ENCODE measurements at regions not wholly inside any gene's neighbourhood (a gene's known extent, or its start where the extent isn't known, plus 50 kb on each side); places are given as distances from the start of the nearest gene placed in this dataset.

- H3K27ac Mint-ChIP-seq: no peak overlapping the region
These were observed 290.3 kb upstream of the KLF12 start for GRCh38 chr13:74424455-74424854.

GRCh38 chr13:74423434-74423833 lies 289.2 kb upstream of the KLF12 start:
- Mint-ChIP-seq H3K27ac (no peak overlapping the region), H3K9me3 (no peaks in the 10 kb centered on the region), H3K4me1 (no peaks in the 10 kb centered on the region), H3K4me3 (no peak overlapping the region), H3K27me3 (no peaks in the 10 kb centered on the region), H3K36me3 (ENCODE audit: low read depth) (no peaks in the 10 kb centered on the region)
- no peak for DNase-seq
- intact Hi-C loops (cut with micrococcal nuclease): no loop called here

More at GRCh38 chr13:74424455-74424854, 290.3 kb upstream of the KLF12 start:
- intact Hi-C loops (cut with micrococcal nuclease): no loop called here
- Mint-ChIP-seq H3K27me3 (no peaks in the 10 kb centered on the region), H3K9me3 (no peaks in the 10 kb centered on the region), H3K4me1 (no peaks in the 10 kb centered on the region), H3K4me3 (no peak overlapping the region), H3K36me3 (ENCODE audit: low read depth) (no peaks in the 10 kb centered on the region)
- no peak for DNase-seq

GRCh38 chr13:74414458-74414857 lies 280.3 kb upstream of the KLF12 start:
- H3K27ac Mint-ChIP-seq: no peak overlapping the region
- no peaks in the 10 kb centered on the region for H3K27me3 Mint-ChIP-seq
- no peaks in the 10 kb centered on the region for H3K4me1 Mint-ChIP-seq
- intact Hi-C loops (cut with micrococcal nuclease): no loop called here
- DNase-seq: no peak
- H3K9me3 Mint-ChIP-seq: peaks cover 5% of the 10 kb centered on the region
- no peaks in the 10 kb centered on the region for H3K36me3 Mint-ChIP-seq (ENCODE audit: low read depth)
- no peak overlapping the region for H3K4me3 Mint-ChIP-seq

- no peak overlapping the region for H3K4me3 Mint-ChIP-seq
- intact Hi-C loops (cut with micrococcal nuclease): no loop called here
- no peaks in the 10 kb centered on the region for H3K4me1 Mint-ChIP-seq
- no peak for DNase-seq
- H3K36me3 Mint-ChIP-seq (ENCODE audit: low read depth): no peaks in the 10 kb centered on the region
- H3K27ac Mint-ChIP-seq: no peak overlapping the region
- H3K9me3 Mint-ChIP-seq: peaks cover 5% of the 10 kb centered on the region
- no peaks in the 10 kb centered on the region for H3K27me3 Mint-ChIP-seq
These were observed 279.3 kb upstream of the KLF12 start for GRCh38 chr13:74413482-74413881.

- peaks cover 5% of the 10 kb centered on the region for H3K9me3 Mint-ChIP-seq
- DNase-seq: no peak
- no peaks in the 10 kb centered on the region for H3K36me3 Mint-ChIP-seq (ENCODE audit: low read depth)
- intact Hi-C loops (cut with micrococcal nuclease): no loop called here
- no peak overlapping the region for H3K27ac Mint-ChIP-seq
- H3K27me3 Mint-ChIP-seq: no peaks in the 10 kb centered on the region
- no peak overlapping the region for H3K4me3 Mint-ChIP-seq
- no peaks in the 10 kb centered on the region for H3K4me1 Mint-ChIP-seq
These were observed 275.3 kb upstream of the KLF12 start for GRCh38 chr13:74409551-74409950.

- intact Hi-C loops (cut with micrococcal nuclease): no loop called here
- no peaks in the 10 kb centered on the region for H3K36me3 Mint-ChIP-seq (ENCODE audit: low read depth)
- no peaks in the 10 kb centered on the region for H3K27me3 Mint-ChIP-seq
- no peaks in the 10 kb centered on the region for H3K4me1 Mint-ChIP-seq
- no peak for DNase-seq
- H3K27ac Mint-ChIP-seq: no peak overlapping the region
- H3K9me3 Mint-ChIP-seq: peaks cover under 1% of the 10 kb centered on the region
- no peak overlapping the region for H3K4me3 Mint-ChIP-seq
These were observed 272.2 kb upstream of the KLF12 start for GRCh38 chr13:74406420-74406819.

GRCh38 chr13:74398599-74398998 lies 264.4 kb upstream of the KLF12 start:
- intact Hi-C loops (cut with micrococcal nuclease): no loop called here
- H3K4me1 Mint-ChIP-seq: no peaks in the 10 kb centered on the region
- DNase-seq: no peak
- H3K36me3 Mint-ChIP-seq (ENCODE audit: low read depth): no peaks in the 10 kb centered on the region
- H3K27me3 Mint-ChIP-seq: no peaks in the 10 kb centered on the region
- no peaks in the 10 kb centered on the region for H3K9me3 Mint-ChIP-seq
- H3K27ac Mint-ChIP-seq: no peak overlapping the region
- H3K4me3 Mint-ChIP-seq: no peak overlapping the region

- no peaks in the 10 kb centered on the region for H3K36me3 Mint-ChIP-seq (ENCODE audit: low read depth)
- intact Hi-C loops (cut with micrococcal nuclease): no loop called here
- H3K4me1 Mint-ChIP-seq: no peaks in the 10 kb centered on the region
- no peak overlapping the region for H3K4me3 Mint-ChIP-seq
- peaks cover 6% of the 10 kb centered on the region for H3K9me3 Mint-ChIP-seq
- no peak overlapping the region for H3K27ac Mint-ChIP-seq
- DNase-seq: no peak
- H3K27me3 Mint-ChIP-seq: peaks cover 2% of the 10 kb centered on the region
These were observed 254.9 kb upstream of the KLF12 start for GRCh38 chr13:74389056-74389455.

GRCh38 chr13:74388626-74389025 lies 254.4 kb upstream of the KLF12 start:
- intact Hi-C loops (cut with micrococcal nuclease): no loop called here
- Mint-ChIP-seq H3K4me1 (no peaks in the 10 kb centered on the region), H3K4me3 (no peak overlapping the region), H3K27ac (no peak overlapping the region), H3K9me3 (peaks cover 8% of the 10 kb centered on the region), H3K36me3 (ENCODE audit: low read depth) (no peaks in the 10 kb centered on the region), H3K27me3 (peaks cover 2% of the 10 kb centered on the region)
- DNase-seq: no peak

- Mint-ChIP-seq H3K4me1 (no peaks in the 10 kb centered on the region), H3K4me3 (no peak overlapping the region), H3K9me3 (no peaks in the 10 kb centered on the region), H3K27ac (no peak overlapping the region), H3K36me3 (ENCODE audit: low read depth) (no peaks in the 10 kb centered on the region), H3K27me3 (no peaks in the 10 kb centered on the region)
- intact Hi-C loops (cut with micrococcal nuclease): no loop called here
- DNase-seq: no peak
These were observed 238.3 kb upstream of the KLF12 start for GRCh38 chr13:74372511-74372910.

- Mint-ChIP-seq H3K36me3 (ENCODE audit: low read depth) (no peaks in the 10 kb centered on the region), H3K9me3 (peaks cover 3% of the 10 kb centered on the region), H3K4me3 (no peak overlapping the region), H3K27me3 (no peaks in the 10 kb centered on the region), H3K27ac (no peak overlapping the region), H3K4me1 (no peaks in the 10 kb centered on the region)
- DNase-seq: peak; percentile 58
- intact Hi-C loops (cut with micrococcal nuclease): no loop called here
These were observed 233.0 kb upstream of the KLF12 start for GRCh38 chr13:74367193-74367592.

- Mint-ChIP-seq H3K27me3 (peaks cover 2% of the 10 kb centered on the region), H3K4me1 (no peaks in the 10 kb centered on the region), H3K4me3 (no peak overlapping the region), H3K27ac (no peak overlapping the region), H3K9me3 (no peaks in the 10 kb centered on the region), H3K36me3 (ENCODE audit: low read depth) (no peaks in the 10 kb centered on the region)
- intact Hi-C loops (cut with micrococcal nuclease): no loop called here
- DNase-seq: no peak
These were observed 227.1 kb upstream of the KLF12 start for GRCh38 chr13:74361274-74361673.

- Mint-ChIP-seq H3K27ac (no peak overlapping the region), H3K36me3 (ENCODE audit: low read depth) (no peaks in the 10 kb centered on the region), H3K9me3 (peaks cover 21% of the 10 kb centered on the region), H3K4me3 (no peak overlapping the region), H3K27me3 (peaks cover 5% of the 10 kb centered on the region), H3K4me1 (no peaks in the 10 kb centered on the region)
- intact Hi-C loops (cut with micrococcal nuclease): no loop called here
- DNase-seq: no peak
These were observed 212.8 kb upstream of the KLF12 start for GRCh38 chr13:74346960-74347359.

- H3K36me3 Mint-ChIP-seq (ENCODE audit: low read depth): no peaks in the 10 kb centered on the region
- no peak overlapping the region for H3K27ac Mint-ChIP-seq
- no peaks in the 10 kb centered on the region for H3K4me1 Mint-ChIP-seq
- intact Hi-C loops (cut with micrococcal nuclease): no loop called here
- peaks cover 3% of the 10 kb centered on the region for H3K9me3 Mint-ChIP-seq
- H3K4me3 Mint-ChIP-seq: no peak overlapping the region
- H3K27me3 Mint-ChIP-seq: no peaks in the 10 kb centered on the region
- no peak for DNase-seq
These were observed 204.1 kb upstream of the KLF12 start for GRCh38 chr13:74338341-74338740.

- no peak overlapping the region for H3K4me3 Mint-ChIP-seq
- no peaks in the 10 kb centered on the region for H3K9me3 Mint-ChIP-seq
- intact Hi-C loops (cut with micrococcal nuclease): no loop called here
- H3K27me3 Mint-ChIP-seq: no peaks in the 10 kb centered on the region
- H3K27ac Mint-ChIP-seq: no peak overlapping the region
- no peak for DNase-seq
- no peaks in the 10 kb centered on the region for H3K4me1 Mint-ChIP-seq
- no peaks in the 10 kb centered on the region for H3K36me3 Mint-ChIP-seq (ENCODE audit: low read depth)
These were observed 202.3 kb upstream of the KLF12 start for GRCh38 chr13:74336546-74336945.

Measured in activated CD4-positive, alpha-beta T cell treated with anti-CD3 and anti-CD28 coated beads, Interleukin-2, amount 10 ng/mL, durations not matched to agents 24 days and 14 days (primary cell).